Nephron progenitor cell (in vitro differentiated cells): ENCODE measurements at regions not wholly inside any gene's neighbourhood (a gene's known extent, or its start where the extent isn't known, plus 50 kb on each side); places are given as distances from the start of the nearest gene placed in this dataset.
A peak's percentile ranks its signal among the peaks of the same experiment; 100 is the strongest.

ENCODE experiments used
- DNase-seq: peaks from one replicate; pipeline ENCODE4 v3.0.0; 2021
- H3K27ac Mint-ChIP-seq: 2 replicates; pipeline ENCODE4 v1.8.0; 2021; ENCODE audit warnings: mild to moderate bottlenecking, moderate library complexity, mixed read lengths
- H3K27me3 Mint-ChIP-seq: 2 replicates; pipeline ENCODE4 v1.8.0; 2021; ENCODE audit warnings: mild to moderate bottlenecking, low read depth, mixed read lengths; ENCODE audit not compliant: poor library complexity
- H3K36me3 Mint-ChIP-seq: 2 replicates; pipeline ENCODE4 v1.8.0; 2021; ENCODE audit warnings: low read depth, mixed read lengths
- H3K4me1 Mint-ChIP-seq: 2 replicates; pipeline ENCODE4 v1.8.0; 2021; ENCODE audit warnings: mixed read lengths
- H3K4me3 Mint-ChIP-seq: 2 replicates; pipeline ENCODE4 v1.8.0; 2021; ENCODE audit warnings: mild to moderate bottlenecking, moderate library complexity, mixed read lengths
- H3K9me3 Mint-ChIP-seq: 2 replicates; pipeline ENCODE4 v1.8.0; 2021; ENCODE audit warnings: mild to moderate bottlenecking, moderate library complexity, mixed read lengths
- TF ChIP-seq, protein P1 (sequence below): fragments of 200-600 bp; sonication (generic); IDR thresholded peaks from 2 replicates; pipeline ENCODE4 v1.5.0; 2021; ENCODE audit warnings: antibody characterized with exemption

DNA sequence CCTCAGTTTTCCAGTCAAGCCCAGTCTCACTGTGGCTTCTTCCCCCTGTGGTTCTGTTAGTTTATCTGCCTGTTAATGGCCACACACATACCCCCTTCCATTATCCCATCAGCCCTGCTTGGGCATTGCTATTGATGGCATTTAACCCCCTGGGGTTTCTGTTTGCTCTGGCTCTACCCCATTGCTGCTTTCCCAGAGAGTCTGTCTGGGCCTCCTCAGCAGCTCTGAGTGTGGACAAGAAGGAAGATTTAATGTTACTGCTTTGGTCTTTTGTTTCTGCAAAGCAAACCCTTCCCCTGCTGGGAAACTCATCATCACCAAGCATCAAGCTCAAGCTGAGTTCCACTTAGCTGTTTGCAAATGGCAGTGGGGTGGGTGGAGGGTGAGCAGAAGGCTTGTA, 162.7 kb downstream of the CCT6B start:
- Mint-ChIP-seq H3K27me3 (peaks cover 70% of the 10 kb centered on the region), H3K27ac (no peak overlapping the region), H3K36me3 (no peaks in the 10 kb centered on the region), H3K4me1 (no peaks in the 10 kb centered on the region), H3K9me3 (no peaks in the 10 kb centered on the region), H3K4me3 (no peak overlapping the region)
- DNase-seq, result no peak
- TF ChIP-seq, protein P1, sequence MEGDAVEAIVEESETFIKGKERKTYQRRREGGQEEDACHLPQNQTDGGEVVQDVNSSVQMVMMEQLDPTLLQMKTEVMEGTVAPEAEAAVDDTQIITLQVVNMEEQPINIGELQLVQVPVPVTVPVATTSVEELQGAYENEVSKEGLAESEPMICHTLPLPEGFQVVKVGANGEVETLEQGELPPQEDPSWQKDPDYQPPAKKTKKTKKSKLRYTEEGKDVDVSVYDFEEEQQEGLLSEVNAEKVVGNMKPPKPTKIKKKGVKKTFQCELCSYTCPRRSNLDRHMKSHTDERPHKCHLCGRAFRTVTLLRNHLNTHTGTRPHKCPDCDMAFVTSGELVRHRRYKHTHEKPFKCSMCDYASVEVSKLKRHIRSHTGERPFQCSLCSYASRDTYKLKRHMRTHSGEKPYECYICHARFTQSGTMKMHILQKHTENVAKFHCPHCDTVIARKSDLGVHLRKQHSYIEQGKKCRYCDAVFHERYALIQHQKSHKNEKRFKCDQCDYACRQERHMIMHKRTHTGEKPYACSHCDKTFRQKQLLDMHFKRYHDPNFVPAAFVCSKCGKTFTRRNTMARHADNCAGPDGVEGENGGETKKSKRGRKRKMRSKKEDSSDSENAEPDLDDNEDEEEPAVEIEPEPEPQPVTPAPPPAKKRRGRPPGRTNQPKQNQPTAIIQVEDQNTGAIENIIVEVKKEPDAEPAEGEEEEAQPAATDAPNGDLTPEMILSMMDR, result no peak

DNA sequence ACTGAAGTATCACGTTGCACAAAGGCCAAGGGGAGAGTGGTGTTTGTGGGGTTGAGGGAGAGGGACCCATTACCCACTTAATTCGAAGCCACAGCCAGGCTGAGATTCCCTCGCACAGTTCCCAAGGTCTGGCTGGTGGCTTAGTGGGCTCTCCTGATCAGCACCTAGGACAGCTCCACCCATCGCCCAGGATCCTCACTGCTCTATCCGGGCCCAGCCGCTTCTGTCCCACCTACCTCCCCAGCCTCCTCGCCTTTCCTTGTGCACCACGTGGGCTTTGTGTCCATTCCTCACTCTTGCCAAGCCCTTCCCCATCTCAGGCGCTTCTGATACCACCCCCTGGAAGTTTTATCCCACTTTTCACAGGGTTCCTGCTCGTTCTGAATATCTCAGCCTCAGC, 163.5 kb downstream of the CCT6B start:
- no peaks in the 10 kb centered on the region for H3K9me3 Mint-ChIP-seq
- DNase-seq, result peak; percentile 89
- H3K4me3 Mint-ChIP-seq, result no peak overlapping the region
- H3K36me3 Mint-ChIP-seq, result no peaks in the 10 kb centered on the region
- H3K27ac Mint-ChIP-seq, result no peak overlapping the region
- H3K27me3 Mint-ChIP-seq, result peaks cover 74% of the 10 kb centered on the region
- no peaks in the 10 kb centered on the region for H3K4me1 Mint-ChIP-seq
- TF ChIP-seq, protein P1, result no peak

DNA sequence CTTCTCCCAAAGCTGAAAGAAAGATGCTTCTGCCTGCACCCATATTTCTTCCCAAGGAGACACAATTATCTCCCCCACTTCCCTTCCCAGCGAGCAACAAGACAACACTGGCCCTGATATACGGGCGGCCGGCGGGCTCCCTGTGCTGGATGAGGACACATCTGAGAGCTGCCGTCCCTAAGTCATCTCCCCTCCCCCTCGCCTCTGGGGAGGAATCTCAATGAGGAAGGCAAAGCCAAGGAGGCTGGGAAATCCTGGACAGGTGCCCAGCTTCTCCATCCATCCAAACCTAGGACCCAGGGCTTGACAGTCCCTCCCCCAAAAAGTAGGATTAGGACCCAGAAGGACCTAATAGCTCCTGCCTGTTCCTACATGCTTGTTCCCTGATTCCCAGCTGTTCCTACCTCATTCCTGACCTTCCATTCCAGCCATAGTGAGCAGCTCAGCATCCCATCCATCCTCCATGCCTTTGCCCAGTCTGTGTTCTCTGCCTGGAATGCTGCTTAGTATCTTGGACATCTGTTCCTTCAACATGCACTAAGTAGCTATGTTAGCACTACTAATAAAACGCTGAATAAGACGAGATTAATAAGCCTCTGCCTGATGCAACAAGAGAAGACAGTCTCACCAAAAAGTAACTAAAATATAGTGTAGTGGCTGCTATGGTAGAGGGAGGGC, 167.9 kb downstream of the CCT6B start:
- Mint-ChIP-seq H3K27me3 (peaks cover 57% of the 10 kb centered on the region), H3K9me3 (no peaks in the 10 kb centered on the region), H3K4me3 (no peak overlapping the region), H3K4me1 (no peaks in the 10 kb centered on the region), H3K36me3 (no peaks in the 10 kb centered on the region), H3K27ac (no peak overlapping the region)
- TF ChIP-seq, protein P1, result no peak
- no peak for DNase-seq

DNA sequence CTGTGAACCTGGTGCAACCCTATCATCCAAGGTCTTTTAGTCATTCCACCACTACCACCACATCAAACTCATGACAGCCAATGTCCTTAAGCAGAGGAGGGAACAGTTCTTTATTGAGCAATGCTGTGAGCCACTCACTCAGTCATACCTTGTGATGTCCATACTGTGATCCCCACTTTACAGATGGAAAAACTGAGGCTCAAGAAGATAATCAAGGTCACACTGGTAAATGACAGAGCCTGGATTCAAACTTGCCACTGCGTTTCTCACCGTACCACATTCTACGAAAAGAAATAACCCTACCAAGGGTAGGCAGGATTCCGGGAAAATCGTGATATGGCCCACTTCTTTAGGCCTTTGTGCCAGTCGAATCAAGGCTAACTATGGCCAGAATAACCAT, 172.6 kb downstream of the CCT6B start:
- H3K27me3 Mint-ChIP-seq, result peaks cover 43% of the 10 kb centered on the region
- no peaks in the 10 kb centered on the region for H3K4me1 Mint-ChIP-seq
- TF ChIP-seq, protein P1, result no peak
- H3K27ac Mint-ChIP-seq, result no peak overlapping the region
- no peak for DNase-seq
- no peak overlapping the region for H3K4me3 Mint-ChIP-seq
- no peaks in the 10 kb centered on the region for H3K36me3 Mint-ChIP-seq
- no peaks in the 10 kb centered on the region for H3K9me3 Mint-ChIP-seq

DNA sequence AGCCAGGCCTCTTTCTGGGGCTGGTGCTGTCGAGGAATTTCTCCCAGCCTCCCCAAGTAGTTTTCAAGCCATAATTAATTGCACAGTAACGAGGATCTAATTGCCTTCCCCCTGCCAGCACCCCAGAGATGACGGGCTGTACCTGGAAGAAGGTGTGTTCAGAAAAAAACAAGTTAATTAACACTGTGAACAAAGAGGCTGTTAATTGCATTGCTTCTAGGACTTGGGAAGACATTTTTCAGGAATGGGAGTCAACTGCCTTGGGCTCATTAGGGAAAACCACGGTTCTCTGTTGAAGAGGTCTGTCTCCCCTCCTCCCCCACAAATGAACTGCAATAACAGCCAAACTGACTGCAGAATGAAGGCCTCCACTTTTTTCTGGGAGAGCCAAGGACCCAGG, 176.7 kb downstream of the CCT6B start:
- Mint-ChIP-seq H3K27ac (no peak overlapping the region), H3K4me1 (peaks cover 7% of the 10 kb centered on the region), H3K9me3 (no peaks in the 10 kb centered on the region), H3K27me3 (peaks cover 22% of the 10 kb centered on the region), H3K4me3 (no peak overlapping the region), H3K36me3 (no peaks in the 10 kb centered on the region)
- TF ChIP-seq, protein P1, result no peak
- DNase-seq, result no peak

DNA sequence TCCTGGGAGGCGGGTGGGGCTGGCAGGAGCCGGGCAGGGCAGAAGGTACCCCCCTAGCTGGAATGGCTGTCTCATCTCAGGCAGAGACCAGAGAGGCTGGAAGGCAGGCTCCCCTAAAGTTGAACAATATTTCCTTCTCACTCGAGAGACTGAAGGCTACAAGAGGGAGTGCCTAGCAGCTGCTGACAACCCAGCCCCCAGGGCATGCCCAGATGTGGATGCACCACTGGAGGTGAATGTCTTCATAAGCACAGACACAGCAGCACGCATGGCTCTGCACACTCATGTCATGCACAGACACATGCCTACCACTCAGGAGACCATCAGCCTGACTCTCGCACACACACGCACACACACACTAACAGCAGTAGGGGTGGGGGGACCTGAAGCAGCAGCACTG, 179.0 kb downstream of the CCT6B start:
- H3K4me3 Mint-ChIP-seq, result no peak overlapping the region
- no peak overlapping the region for H3K27ac Mint-ChIP-seq
- H3K36me3 Mint-ChIP-seq, result no peaks in the 10 kb centered on the region
- no peaks in the 10 kb centered on the region for H3K9me3 Mint-ChIP-seq
- H3K27me3 Mint-ChIP-seq, result peaks cover 29% of the 10 kb centered on the region
- DNase-seq, result no peak
- peaks cover 8% of the 10 kb centered on the region for H3K4me1 Mint-ChIP-seq
- TF ChIP-seq, protein P1, result no peak
